ENCODE measurements at regions not wholly inside any gene's neighbourhood (a gene's known extent, or its start where the extent isn't known, plus 50 kb on each side); places are given as distances from the start of the nearest gene placed in this dataset.

DNA sequence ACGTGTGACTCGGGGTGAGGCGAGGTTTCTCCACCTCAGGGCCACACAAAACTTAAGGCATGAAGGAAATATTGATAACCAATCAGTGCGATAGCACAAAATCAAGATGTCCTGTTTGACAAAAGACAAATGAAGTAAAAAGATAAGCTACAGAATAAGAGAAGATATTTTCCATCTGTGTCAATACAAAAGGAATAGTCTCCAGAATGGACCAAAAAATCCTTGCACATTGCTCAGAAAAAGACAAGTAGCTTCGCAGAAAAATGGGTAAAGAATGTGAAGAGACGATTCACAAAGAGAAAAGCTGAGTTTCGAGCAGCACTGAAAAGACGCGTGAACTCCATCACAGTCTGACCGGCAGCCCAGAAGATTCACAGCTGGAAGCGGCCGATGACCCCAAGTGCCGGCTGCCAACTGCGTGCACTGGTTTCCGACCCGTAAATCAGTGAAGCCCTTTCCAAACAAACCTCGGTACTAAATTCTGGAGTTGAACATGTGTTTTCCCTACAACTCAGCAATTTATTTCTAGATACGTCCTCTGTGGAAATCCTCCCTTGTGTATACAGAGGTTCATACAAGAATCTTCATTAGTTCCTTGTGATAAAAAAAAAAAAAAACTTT, 308.4 kb downstream of the BRD1 start:
- TF ChIP-seq POLR2A (IDR thresholded peaks at IDR 0.05; ENCODE audit: low read depth, low read length) = no peak
- no peak for TF ChIP-seq TAF1 (IDR thresholded peaks at IDR 0.05; ENCODE audit: low read depth, low read length)
- no peak for TF ChIP-seq POLR2AphosphoS5 (IDR thresholded peaks at IDR 0.05; ENCODE audit: low read depth, low read length)

Measured in GM12891 (cell line).